ENCODE measurements at regions not wholly inside any gene's neighbourhood (a gene's known extent, or its start where the extent isn't known, plus 50 kb on each side); places are given as distances from the start of the nearest gene placed in this dataset.

DNA sequence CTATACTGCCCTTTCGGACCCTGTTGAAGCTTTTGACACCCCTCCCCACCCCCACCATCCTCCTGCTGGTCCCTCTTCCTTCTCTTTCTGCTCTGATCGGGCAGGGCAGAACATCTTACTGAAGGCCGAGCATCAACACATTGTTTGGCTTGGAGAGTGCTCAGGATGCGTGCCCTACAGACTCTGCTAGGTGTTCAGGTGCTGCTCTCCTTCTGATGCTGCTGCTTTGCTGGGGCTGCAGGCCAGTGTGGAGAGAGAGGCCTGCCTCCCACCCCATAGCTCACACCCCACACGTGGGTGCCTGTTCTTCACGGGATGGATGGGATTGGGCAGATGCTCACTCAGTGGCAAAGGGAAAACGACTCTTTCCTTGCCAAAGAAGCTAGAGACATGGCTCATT lies 89.8 kb upstream of the ONECUT1 start:
- TF ChIP-seq, protein P1, sequence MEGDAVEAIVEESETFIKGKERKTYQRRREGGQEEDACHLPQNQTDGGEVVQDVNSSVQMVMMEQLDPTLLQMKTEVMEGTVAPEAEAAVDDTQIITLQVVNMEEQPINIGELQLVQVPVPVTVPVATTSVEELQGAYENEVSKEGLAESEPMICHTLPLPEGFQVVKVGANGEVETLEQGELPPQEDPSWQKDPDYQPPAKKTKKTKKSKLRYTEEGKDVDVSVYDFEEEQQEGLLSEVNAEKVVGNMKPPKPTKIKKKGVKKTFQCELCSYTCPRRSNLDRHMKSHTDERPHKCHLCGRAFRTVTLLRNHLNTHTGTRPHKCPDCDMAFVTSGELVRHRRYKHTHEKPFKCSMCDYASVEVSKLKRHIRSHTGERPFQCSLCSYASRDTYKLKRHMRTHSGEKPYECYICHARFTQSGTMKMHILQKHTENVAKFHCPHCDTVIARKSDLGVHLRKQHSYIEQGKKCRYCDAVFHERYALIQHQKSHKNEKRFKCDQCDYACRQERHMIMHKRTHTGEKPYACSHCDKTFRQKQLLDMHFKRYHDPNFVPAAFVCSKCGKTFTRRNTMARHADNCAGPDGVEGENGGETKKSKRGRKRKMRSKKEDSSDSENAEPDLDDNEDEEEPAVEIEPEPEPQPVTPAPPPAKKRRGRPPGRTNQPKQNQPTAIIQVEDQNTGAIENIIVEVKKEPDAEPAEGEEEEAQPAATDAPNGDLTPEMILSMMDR (IDR thresholded peaks at IDR 0.05; ENCODE audit: low read length): no peak
- TF ChIP-seq EZH2 (IDR thresholded peaks at IDR 0.05; ENCODE audit: borderline replicate concordance, low read length): no peak

Data from OCI-LY1 (cell line).